Right lobe of liver (tissue), 4 donors: ENCODE measurements at regions not wholly inside any gene's neighbourhood (a gene's known extent, or its start where the extent isn't known, plus 50 kb on each side); places are given as distances from the start of the nearest gene placed in this dataset.

Experiments
- POLR2A ChIP-seq: fragments of 450-650 bp; IDR thresholded peaks from one replicate; pipeline ENCODE4 v1.6.1; 2017; ENCODE audit warnings: antibody characterized with exemption, mild to moderate bottlenecking
- TF ChIP-seq, protein P1 (sequence below), 4 donors: fragments of 200-600 bp in 3 of 4; fragments of 450-650 bp in 1 of 4; IDR thresholded peaks; one replicate each; pipeline versions ENCODE4 v1.5.1 to v1.8.0; 2016 to 2022; ENCODE audit warnings: antibody characterized with exemption in 4 of 4, mild to moderate bottlenecking in 2 of 4
- donor health status: DM: no; HTN: no; CAD: no.
- donor health status: DM: no; HTN: no; CAD: no.
- donor health status: DM: no; HTN: yes; CAD: no.

DNA sequence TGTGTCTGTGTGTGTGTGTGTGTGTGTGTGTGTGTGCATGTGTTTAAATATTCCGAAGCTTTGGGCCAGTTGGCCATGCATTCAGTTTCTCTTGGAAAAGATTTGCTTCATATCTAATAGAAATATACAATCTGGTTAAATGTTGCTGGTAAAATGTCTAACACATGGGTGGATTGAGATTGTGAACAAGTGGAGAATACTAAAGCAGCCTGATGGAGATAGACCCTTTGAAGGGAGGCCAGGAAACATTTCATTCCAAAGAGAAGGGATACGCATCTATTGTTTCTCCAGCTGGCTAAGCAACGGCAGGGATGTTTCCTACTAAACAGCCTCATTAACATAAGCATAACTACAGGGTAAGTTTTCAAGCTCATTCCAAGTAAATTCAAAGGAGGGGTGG is 257.5 kb upstream of the PTBP2 start:
- TF ChIP-seq, protein P1, sequence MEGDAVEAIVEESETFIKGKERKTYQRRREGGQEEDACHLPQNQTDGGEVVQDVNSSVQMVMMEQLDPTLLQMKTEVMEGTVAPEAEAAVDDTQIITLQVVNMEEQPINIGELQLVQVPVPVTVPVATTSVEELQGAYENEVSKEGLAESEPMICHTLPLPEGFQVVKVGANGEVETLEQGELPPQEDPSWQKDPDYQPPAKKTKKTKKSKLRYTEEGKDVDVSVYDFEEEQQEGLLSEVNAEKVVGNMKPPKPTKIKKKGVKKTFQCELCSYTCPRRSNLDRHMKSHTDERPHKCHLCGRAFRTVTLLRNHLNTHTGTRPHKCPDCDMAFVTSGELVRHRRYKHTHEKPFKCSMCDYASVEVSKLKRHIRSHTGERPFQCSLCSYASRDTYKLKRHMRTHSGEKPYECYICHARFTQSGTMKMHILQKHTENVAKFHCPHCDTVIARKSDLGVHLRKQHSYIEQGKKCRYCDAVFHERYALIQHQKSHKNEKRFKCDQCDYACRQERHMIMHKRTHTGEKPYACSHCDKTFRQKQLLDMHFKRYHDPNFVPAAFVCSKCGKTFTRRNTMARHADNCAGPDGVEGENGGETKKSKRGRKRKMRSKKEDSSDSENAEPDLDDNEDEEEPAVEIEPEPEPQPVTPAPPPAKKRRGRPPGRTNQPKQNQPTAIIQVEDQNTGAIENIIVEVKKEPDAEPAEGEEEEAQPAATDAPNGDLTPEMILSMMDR (IDR thresholded peaks at IDR 0.05): no peak
- TF ChIP-seq POLR2A: no peak
